ENCODE measurements at regions not wholly inside any gene's neighbourhood (a gene's known extent, or its start where the extent isn't known, plus 50 kb on each side); places are given as distances from the start of the nearest gene placed in this dataset.

DNA sequence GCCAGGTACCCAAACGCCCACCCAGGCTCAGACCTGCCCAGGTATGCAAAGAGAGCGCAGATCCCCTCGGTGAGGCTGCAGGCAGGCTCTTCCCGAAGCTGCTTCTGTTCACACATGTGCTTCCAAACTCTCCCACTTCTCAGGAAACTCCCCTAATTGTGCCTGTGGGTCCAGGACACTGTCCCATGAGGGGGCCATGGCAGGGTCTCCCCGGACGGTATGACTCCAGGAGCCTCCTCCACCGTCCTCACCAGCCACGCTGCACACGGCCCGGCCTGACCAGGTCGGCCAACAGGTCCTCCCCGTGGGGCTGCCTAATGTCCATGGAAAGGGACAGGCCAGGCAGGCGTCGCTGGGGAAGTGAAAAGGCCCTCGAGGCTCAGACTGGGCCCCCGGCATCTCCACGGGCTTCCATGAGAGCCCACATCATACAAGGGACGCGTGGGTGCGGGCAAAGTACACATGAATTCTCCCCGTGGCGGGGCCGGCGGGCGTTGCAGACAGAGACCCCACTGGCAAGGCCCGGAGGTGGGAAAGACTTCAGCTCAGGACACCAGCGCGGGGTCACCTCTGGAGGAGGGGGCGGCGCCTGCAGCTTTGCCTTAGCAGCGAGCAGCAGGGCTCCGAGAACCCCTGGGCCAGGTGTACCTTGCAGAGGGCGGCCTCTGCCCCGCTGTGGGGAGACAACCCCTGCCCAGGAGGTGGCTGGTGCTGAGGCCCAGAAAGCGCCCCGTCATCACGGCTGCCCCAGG lies 526.1 kb downstream of the BRD1 start:
- DNase-seq (ENCODE audit: low read depth), result no peak

DNA sequence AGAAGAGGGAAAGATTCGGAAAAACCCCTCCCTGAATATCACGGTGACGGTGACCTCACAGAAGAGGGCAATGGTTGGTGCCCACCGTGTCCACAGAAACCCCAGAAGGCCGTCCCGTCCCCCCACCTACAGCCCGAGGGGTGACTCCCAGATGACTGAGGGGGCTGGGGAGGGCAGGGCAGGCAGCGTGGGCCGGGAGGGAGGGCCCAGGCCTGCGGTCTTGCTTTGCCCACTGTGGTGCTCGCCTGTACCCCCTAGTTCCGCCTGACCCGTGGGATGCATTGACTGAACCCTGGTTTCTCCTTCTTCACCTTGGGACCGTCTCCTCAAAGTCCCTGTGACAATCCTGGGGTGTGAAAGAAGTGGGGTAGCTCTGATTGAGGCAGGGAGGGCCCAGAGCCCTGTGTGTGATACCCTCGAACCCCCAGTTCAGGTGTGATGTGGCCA lies 526.7 kb downstream of the BRD1 start:
- no peak for DNase-seq (ENCODE audit: low read depth)

DNA sequence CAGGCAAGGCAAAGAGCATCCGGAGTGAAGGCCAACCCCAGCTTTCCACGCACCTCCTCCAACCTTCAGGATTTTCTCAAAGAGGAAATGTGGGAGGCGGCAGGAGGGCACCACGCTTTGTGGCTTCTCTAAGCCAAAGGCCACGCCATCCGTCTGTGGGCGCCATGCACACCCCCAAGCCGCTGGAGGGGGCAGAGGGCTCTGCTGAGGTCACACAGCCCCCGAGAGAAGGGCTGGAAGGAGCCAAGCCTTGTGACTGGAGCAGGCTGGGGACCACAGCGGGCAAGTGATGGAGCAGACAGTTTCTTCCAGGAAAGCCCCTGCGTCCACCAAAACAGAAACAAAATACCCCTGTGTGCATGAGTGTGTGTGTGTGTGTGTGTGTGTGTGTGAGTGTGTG lies 527.4 kb downstream of the BRD1 start:
- DNase-seq (ENCODE audit: low read depth), result no peak

DNA sequence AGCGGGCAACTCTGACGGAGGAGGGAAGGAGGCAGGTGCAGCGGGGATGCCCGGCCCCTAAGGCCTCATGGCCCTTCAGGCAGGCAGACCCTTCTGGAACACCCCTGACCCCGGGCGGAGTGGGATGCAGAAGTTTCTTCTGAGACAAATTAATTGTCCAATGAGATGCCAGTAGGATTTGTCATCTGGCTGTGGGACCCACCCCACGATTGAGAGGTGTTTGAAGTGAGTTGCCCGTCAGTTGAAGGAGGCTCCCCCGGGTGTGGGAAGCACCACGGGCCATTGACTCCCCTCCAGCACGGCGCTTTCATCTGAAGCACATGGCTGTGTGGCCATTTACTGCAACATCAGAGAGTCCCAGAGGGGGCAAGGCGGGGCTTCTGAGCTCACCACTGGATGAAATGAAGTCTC lies 527.8 kb downstream of the BRD1 start:
- DNase-seq (ENCODE audit: low read depth), result no peak

DNA sequence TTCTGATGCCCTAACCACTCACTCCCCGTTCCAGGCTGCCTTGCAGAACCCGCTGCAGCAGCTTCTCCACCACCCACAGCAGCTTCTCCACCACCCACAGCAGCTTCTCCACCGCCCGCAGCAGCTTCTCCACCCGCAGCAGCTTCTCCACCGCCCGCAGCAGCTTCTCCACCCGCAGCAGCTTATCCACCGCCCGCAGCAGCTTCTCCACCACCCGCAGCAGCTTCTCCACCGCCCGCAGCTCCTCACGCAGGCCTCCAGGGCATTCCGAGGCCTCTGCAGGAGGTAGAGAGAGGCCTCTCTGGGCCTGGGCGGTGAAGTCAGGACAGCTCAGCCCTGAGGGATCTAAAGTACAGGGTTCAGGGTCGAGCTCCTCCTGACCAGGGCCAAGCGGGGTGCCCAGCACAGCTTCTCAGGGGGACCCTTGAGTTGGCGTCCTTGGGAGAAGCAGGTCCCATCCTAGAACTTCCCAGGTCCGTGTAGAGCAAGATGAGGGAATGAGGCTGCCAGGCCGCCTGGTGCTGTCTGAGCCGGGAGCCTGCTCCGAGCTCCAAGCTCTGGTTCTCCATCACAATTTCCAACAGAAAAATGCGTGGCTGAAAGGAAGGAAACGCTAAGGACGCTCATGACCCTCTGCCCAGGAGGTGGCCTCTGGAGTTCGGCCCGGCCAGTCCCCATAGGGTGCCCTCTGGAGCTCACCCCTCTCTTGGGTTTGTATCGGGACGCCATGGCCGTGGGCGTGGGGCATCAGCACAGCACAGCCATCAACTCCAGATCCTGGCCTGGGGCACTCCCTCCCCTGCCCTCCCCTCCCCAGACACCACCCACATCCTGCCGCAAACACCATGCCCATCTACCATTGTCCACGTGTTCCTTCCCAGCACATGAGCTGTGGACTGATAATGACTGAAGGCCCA lies 528.6 kb downstream of the BRD1 start:
- DNase-seq (ENCODE audit: low read depth), result no peak

DNA sequence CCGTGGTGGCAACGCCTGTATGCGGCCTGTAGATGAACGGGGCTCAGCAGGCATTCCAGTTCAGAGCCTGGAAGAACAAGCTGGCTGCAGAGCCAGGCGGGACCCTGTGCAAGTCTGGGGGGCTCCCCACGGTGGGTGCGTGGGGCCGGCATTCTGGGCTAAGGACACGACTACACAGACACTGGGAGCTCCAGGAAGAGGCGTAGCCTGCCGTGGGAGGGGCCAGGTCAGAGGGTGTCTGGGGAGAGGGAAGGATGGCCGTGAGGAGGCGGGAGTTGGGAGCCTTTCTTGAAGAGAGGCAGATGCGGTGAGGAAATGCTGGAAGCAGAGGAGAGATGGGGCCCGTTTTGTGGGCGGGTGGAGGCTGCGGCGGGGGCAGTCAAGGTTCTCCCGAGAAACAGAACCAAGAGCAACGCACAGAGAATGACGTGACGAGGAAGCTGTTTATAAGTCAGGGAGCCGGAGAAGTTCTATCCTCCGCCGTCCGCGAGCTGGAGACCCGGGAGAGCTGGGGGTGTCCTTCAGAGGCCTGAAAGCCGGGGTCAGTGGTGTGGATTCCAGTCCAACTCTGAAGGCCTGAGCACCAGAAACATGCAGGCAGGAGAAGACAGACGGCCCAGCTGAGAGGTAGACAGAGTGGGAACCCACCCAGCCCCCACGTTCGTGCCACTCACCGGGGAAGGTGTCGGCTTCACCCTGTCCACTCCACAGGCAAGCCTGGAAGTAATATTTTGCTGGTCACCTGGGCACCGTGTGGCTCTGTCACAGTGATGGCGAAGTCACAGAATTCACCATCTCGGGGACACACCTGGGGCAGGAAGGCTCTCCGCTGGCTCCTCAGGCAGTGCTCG lies 529.6 kb downstream of the BRD1 start:
- DNase-seq (ENCODE audit: low read depth), result no peak

DNA sequence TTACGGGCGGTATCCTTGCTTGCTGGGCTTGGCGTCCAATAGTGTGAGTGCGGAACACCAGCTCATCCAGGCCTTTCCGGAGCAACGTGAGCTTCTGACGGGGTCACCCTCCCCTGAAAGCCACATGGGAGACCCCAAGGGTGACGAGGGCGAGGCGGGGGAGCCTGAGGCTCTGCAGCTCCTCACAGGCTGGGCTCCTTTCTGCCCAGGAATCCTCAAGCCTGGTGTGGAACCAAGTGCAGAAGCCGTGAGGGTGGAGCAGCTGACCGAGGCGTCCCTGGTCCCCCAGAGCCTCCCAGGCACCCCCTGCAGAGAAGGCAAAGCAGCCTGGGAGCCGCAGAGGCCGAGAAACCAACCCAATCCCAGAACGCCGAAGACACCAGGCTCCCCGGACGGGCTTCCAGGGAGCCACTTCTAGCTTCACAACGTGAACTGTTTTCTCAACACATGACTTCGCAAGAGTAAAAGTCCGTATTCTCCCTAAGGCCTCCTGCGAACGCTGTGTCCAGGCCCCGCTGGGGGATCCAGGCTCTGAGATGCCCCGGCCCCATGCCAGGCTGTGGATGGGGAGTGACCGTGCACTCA lies 530.3 kb downstream of the BRD1 start:
- DNase-seq (ENCODE audit: low read depth), result no peak

DNA sequence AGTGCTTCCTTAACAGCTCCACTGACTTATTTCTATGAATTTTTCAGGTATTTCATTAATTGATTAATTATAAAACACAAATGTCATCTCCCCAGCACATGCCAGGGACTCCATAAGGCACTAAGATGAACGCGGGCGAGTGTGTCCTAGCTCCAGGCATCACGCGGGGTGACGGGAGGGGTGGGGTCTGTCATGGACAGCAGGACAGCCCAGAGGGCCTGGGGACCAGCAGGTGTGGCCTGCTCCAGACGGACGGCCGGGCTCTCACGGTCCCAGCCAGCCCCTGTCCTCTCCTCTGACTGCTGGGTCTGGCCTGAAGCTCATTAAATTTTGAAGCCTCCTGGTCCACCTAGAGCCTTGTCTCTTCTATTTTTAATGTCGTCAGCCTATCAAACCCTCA lies 531.1 kb downstream of the BRD1 start:
- DNase-seq (ENCODE audit: low read depth), result no peak

DNA sequence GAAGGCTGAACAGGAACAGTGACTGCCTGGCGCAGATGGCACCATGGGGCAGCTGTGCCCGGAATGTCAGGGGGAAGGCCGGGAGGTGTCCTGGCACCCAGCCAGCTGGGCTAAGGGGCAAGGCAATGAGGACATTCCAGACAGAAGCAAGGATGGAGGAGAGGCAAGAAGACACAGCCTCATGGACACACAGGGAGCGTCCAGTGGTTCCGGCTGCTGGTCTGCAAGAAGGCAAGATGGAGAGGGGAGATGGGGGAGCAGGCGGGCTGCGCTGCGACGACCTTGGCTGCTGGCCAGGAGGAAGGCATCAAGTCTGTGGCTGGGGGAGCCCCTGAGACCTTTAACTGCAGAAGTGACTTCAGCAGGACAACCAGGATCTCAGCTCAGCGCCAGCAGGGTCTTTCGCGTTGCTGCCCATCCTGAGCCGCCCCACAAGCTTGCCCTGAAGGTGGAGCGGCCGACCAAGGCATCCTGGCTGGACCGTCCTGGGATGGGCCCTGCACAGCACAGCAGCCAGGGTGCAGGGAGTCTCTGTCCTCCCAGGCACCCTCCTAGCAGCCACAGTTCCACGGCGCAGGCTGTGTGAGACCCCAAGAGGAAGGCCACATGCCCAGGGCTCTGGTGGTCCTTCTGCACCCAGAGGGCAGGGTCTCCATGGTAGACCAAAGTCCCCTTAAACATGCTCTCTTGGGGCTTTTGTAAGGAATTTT lies 531.7 kb downstream of the BRD1 start:
- no peak for DNase-seq (ENCODE audit: low read depth)

DNA sequence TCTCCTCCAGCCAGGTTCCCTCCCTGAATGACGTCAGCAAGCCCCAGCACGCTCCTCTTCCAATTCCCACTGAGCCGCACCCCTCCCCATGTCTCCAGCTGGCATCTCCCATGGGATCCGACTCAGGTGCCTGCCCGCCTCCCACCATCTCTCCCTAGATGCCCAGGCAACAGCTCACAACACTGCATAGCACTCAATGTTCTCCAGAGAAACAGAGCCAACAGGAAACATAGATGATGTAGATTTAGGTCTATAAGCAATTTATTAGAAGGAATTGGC lies 532.3 kb downstream of the BRD1 start:
- DNase-seq (ENCODE audit: low read depth), result no peak

DNA sequence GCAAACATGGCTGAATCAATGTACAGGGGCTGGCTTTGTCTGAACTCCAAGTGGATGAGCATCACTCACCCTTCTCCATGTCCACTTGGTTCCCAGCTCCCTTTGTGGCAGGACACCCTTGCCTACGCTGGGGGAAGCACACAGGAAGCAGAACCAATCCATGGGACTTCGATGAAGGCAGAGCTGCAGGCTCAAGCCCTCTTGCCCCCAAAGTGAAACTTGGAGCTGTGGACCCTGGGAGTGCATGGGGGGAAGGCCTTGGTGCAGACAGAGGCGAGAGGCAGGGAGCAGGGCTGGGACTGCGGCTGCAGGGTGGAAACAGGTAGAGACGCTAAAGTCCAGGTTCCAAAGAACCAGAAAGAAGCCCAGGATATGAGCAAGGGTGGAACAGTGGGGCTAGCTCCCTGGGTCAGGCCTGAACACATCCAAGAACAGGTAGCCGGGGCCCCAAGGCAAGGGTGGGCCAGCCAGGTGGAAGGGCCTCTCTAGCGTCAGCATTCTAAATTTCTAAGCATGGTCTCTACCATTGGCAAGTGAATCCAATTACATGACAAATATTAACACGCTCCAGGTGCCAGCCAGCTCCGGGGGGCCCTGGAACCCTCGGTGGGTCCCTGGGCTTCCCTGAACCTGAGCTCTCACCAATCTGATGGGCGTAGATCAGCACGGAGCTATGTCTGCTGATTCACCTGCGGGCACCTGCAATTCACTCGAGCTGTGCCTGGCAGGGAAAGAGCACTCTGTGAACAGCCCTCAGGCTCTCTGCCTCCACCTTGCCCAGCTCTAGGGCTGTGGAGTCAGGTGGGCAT lies 532.8 kb downstream of the BRD1 start:
- DNase-seq (ENCODE audit: low read depth), result no peak

DNA sequence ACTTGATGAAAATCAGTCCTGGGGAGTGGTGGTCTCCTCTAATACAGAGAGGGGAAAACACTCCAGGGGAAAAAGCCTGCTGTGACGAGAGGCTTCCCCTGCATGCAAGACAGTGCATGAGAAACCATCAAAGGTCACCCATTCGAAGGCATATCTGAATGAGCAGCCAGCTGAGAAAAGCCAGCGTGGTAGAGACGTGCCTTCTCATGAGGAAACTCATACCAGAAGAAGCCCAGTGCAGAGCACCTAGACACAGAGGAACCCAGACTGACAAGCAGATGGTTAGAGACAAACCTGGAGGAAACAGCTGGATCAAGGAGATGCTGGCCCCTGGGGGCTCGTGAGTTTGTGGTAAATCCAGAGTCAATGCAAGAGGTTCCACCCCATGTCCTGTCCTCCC lies 534.8 kb downstream of the BRD1 start:
- DNase-seq (ENCODE audit: low read depth), result no peak

DNA sequence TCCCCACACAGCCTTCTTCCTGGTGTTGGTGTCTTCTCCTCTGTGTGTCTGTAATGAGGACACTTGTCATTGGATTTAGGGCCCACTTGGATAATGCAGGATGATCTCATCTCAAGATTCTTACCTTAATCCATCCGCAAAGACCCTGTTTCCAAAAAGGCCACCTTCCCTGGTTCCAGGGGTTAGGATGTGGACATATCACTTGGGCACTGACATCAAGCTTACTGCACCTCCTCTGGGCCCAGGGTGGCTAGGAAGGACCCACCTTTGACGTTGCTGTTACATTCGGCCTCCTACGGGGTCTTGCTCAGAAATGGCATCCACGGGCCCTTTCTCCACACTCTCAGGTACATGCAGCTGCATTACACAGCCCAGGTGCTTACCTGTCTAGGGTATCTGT lies 535.9 kb downstream of the BRD1 start:
- DNase-seq (ENCODE audit: low read depth), result no peak

DNA sequence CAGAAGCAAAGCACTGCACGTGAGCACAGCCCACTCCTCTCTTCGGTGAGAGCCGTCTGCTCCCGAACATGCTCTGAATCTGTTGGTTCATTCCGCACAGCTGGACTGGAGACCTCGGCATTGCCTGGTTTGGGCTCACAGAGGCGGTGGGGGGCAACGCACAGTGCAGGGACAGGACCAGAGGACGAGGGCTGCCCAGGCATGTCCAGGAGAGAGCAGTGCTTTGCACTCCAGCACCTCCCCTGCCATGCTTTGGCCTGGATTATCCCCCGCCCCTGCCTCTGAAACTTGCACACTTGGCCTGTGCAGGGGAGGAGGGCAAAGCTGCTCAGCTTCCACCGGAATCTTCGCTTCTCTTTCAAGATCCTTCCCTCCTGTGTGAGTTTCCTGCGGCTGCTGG lies 536.5 kb downstream of the BRD1 start:
- no peak for DNase-seq (ENCODE audit: low read depth)

DNA sequence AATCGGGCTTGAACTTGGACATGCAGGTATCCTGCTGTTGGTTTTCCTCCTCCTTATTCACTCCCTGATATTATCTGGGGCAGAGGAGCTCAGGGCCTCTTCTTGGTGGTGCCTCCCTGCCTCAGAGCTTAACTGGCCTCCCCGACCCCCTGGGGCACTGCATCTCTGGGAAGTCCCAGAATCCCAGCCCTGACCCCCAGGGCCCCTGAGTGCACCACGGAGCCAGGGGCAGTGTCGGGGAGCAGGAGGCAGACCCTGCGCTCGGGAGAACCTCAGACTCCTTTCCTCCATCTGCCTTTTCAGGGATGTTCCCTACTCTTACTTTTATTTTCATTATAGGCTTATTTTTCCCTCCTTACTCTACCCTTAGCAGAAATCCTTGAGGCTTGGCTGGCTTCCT lies 537.0 kb downstream of the BRD1 start:
- DNase-seq (ENCODE audit: low read depth), result no peak

DNA sequence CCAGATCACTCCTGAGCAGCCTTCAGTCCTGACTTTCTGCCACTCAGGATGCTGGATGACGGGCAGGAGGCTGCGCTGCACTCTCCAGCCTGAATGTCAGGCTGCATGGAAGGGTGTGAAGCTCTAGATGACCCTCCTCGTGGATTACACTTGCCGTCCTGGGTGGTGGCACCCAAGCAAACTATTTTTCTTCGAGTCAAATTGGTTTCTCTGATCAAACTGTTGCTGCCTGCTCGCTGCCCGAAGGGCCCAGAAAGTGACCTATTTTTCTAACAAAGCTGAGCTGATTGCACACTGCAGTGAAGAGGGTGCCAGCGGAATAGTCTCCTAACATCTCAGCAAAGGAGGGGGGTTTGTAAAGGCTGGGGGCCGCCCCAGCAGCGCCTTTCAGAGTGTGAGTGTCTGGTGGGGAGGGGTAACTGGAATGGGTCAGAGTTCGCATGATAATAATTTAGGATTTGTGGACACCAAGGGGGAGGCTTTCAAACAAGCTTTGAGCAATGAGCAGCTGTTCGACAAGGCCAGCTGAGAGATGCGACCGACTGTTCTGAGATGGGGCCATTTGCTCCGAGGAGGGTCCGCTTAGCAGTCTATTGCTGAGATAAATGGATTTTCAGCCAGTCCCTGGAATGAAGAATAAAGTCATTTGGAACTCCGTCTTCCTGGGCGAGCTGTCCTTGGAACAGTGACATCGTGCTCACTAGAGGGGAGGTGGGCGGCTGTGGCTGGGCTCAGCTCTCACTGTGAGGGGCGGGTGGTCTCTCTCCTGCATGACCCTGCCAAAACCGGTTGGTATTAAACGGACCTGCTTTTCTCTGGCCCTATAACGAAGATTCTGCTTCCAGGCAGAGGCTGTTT lies 537.6 kb downstream of the BRD1 start:
- DNase-seq (ENCODE audit: low read depth), result no peak

DNA sequence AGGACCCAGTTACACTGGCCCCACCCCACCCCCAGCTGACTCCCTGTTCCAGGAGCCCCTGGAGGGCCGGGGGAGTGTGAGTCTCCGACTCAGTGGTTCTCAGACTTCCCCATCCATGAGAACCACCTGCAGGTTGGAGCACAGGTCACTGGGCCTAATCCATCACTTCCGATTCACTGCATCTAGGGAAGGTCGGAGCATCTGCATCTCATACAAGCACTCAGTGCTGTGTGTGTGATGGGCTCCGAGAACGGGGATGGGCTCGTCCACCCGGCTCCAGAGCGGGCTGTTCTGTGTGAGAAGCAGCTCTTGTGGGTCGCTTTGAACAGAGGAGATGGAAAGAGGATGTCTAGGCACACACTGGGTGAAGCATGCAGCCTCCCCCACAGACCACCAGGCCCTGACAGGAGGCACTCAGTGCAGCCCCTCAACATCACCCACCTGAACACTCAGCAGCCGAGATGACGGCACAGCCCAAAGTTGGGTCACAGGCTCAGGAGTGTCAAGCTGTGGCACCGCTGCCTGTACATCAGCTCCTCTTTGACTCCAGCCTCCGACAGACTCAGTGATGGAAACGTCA lies 541.4 kb downstream of the BRD1 start:
- DNase-seq (ENCODE audit: low read depth), result no peak

DNA sequence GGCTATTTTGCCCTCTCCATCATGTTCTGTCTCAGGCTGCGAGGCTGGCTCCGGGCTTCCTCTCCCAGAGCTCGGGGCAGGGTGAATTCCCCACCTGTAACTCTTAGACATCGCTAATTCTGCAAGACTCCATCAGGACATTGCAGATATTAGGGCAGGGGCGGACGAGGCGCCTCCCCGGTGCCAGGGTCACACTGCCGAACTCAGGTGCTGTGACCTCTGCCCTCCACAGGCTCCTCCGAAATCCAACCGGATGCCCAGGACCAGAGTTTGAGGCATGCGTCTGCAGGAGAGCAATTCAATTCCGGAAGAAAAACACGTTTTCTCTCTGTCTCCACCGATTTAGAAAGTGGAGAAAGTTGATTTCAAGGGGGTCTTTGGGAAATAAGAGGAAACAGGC lies 542.7 kb downstream of the BRD1 start:
- no peak for DNase-seq (ENCODE audit: low read depth)

DNA sequence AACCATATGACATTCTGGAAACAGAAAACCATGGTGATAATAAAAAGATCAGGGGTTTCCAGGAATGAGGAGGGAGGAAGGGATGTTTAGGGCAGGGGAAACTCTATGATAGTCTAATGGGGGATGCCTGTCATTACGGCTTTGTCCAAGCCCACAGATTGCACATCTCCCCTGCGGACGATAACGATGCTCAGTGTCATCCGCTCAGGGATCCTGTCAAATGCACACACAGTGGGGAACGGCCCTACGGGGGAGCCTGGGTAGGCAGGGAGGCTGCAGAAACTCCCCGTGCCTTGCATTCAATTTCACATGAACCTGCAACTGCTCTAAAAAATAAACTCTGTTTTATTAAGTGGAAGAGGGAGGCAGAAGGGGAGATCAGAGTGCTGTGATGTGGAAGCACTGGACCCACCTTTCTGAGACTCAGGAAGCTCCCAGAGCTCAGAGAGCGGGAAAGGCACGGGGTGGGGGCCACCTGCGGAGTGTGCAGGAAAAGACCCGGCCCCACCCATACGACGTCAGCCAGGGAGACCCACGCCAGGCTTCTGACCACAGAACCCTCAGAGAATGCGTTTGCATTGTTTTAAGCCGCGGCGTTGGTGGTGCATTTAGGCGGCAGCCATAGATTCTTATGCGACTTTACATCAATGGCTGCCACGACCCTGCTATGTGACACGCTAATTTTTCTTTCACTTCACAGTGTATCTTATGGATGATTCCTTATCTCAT lies 543.5 kb downstream of the BRD1 start:
- no peak for DNase-seq (ENCODE audit: low read depth)

Measured in GM04503 (cell line).